LHCN-M2 (cell line): ENCODE measurements at regions not wholly inside any gene's neighbourhood (a gene's known extent, or its start where the extent isn't known, plus 50 kb on each side); places are given as distances from the start of the nearest gene placed in this dataset.
A peak's percentile ranks its signal among the peaks of the same experiment; 100 is the strongest.
"Not testable (repeated sequence)": the region's sequence is repeated elsewhere in the genome, so short reads cannot be mapped to it uniquely, and the experiment has no call there.

ENCODE experiments used
- DNase-seq: peaks from one replicate; pipeline ENCODE4 v3.0.0-alpha.2; 2012; ENCODE audit warnings: low read depth

DNA sequence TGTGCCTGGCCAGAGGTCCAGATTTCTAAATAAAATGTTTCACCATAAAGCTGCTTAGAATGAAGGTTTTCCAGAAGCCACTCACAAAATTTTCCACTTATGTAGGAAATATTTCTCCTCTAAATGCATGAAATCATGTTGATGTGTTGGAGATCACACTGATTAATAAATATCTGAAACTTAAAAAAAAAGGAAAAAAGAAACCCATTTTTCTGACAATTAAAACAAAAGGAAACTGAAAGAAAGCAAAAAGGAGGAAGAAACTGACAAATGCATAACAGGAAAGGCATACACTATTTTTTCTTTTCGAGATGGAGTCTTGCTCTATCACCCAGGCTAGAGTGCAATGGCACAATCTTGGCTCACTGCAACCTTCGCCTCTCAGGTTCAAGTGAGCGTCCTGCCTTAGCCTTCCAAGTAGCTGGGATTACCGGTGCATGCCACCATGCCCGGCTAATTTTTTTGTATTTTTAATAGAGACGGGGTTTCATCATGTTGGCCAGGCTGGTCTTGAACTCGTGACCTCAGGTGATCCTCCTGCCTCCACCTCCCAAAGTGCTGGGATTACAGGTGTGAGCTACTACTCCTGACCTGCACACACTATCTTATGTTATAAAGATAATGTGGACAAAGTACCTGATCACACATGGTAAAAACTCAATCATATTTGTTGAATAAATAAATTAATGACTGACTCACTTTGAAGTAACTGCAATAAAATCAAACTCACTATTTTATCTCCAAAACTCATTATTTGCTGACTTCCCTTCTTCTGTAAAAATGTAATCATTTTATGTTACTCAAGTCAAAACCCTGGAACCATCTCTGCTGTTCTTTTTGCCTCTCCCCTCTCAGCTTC is 149.8 kb upstream of the NR5A2 start:
- DNase-seq, result no peak

DNA sequence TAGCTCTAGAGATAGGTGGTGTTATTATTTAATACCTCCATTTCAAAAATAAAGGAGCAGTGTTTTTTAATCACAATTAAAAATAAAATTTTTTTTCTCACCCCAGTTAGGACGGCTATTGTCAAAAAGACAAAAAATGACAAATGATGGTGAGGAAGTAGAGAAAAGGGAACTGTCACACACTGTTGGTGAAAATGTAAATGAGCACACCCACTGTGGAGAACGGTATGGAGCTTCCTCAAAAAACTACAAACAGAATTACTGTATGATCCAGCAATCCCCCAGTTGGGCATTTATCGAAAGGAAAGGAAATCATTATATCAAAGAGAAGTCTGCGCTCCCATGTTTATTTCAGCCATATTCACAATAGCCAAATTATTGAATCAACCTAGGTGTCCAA is 148.7 kb upstream of the NR5A2 start:
- DNase-seq, result no peak

DNA sequence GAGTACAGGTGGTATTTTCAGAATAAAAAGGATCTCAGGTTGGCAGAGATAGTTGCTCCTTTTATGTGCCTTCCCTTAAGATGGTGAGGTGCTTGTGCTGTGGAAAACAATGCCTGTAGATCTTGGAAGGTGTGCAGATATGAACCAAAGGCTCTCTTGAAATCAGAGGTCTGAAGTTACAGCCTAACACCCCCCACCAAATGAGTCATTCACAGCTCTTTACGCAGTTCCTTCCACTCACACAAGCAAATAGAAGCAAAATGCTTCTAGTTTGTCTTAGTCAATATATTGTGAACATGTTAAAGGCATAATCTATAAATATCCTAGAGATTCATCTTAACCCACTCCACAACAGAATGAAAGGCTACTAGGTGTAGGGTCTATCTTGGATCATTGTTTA is 128.9 kb upstream of the NR5A2 start:
- no peak for DNase-seq

DNA sequence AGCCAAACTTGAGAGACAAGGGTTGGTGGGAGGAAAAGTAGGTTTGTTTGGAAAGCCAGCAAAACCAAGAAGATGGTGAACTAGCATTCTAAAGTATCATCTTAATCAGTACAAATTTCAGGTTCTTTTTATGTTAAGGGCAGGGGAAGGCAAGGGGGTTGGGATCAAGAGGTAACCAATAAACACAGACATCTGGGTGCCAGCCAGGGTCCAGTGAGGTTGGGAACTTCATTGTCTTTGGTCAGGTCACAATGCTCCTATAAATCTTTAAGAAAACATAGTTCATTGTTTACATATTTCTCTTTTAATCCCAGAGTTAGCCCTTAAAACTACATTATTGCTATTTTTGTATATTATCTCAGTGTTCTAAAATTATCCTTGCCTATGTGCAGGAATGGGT is 126.2 kb upstream of the NR5A2 start:
- DNase-seq, result no peak

DNA sequence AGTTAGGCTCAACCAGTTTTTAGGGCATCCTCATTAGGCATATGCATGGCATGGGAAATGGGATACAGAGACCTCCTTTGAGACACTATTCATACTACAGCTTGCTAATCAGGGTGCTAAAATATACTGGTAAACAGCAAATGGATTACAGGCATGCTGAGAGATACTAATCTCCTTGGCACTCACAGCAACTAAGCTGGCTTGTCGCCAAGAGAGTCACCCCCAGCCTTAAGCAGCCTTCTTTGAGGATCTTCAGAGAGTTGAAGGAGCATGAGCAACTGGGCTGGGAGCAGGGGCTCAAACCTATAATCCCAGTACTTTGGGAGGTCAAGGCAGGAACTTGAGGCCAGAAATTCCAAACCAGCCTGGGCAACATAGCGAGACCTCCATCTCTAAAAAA is 120.1 kb upstream of the NR5A2 start:
- DNase-seq, result no peak

- DNase-seq, result peak; percentile 5
These were observed 118.4 kb upstream of the NR5A2 start for GRCh38 chr1:199909137-199909536.

- DNase-seq, result no peak
These were observed 114.2 kb upstream of the NR5A2 start for GRCh38 chr1:199913318-199913717.

DNA sequence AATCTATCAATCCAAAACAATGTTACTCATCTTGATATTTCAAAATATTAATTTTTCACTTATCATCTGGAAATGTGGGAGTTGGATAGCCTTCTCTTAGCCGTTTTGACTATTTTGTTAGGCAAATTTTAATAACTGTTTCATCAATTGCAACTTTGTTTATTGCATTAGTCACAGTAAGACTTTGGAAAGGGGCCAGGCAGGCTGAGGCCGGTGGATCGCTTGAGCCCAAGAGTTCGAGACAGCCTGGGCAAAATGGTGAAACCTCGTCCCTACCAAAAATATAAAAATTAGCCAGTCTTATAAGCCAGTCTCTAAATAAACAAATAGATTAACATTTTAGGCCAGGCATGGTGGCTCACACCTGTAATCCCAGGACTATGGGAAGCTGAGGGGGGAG is 113.0 kb upstream of the NR5A2 start:
- no peak for DNase-seq

DNA sequence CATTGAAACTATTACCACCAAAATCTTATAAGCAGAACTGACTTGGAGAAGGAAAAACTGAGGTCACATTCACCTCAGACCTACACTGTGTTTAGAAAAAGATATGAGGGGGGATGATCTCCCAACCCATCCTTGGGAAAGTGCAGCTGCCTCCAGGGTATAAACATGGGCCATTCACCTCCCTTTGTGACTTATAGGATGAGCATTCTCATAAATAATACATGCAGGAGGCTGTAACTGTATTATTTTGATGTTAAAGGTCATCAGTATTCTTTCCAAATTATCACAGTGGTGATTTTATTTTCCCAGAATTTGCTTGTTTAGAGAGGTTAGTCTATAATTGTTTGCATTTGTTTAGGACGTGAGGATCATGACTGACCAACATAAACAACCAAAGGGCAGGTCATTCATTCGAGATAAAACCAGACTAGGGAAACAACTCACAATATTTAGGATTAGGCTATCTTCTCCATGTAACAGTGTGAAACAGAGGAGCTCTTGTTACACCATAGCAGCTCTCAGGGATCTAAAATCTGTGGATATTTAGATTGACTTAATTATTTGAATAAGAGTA is 109.2 kb upstream of the NR5A2 start:
- no peak for DNase-seq

- no peak for DNase-seq
These were observed 106.9 kb upstream of the NR5A2 start for GRCh38 chr1:199920635-199921034.

DNA sequence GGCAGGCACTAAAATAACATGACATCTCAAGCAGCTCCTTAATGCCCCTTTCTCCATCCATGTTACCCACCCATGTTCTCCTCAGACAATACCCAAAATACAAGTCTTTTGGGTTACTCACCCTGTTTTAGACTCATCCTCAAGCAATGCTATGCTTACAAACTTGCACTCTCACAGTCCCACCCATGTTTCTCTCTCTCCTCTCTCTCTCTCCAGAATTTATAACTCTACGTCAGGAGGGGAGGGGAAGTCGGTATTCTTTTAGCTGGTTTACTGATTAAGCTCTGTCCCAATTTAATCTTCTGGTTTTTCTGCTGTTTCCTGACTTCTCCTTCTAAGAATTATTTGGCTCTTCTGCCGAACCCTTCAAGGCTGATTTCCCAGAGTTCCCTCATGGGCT is 98.0 kb upstream of the NR5A2 start:
- no peak for DNase-seq

- DNase-seq, result not testable (repeated sequence)
These were observed 97.4 kb upstream of the NR5A2 start for GRCh38 chr1:199930067-199930466.

DNA sequence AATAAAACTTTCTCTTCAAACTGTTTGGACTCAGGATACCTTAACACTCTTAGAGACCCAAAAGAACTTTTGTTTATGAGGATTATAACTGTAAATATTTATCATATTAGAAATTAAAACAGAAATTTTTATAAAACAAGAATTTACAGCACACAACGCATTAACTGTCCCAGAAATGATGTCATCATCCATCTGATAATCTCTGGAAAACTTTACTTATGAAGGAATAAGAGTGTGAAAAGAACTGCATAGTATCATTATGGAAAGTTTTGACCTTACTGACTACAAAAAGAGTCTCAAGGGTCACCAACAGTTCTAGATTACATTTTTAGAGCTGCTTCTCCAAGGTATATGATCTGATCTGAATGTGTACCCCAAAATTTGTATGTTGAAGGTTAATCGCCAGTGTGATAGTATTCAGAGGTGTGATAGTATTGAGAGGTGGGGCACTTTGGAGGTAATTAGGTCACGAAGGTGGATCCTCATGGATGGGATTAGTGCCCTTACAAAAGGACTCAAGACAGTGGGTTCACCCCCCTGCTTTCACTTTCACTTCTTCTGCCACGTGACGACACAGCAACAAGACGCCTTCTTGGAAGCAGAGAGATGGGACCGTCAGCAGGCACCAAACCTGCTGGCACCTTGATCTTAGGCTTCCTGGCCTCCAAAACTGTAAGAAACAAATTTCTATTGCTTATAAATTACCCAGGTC is 95.7 kb upstream of the NR5A2 start:
- no peak for DNase-seq

DNA sequence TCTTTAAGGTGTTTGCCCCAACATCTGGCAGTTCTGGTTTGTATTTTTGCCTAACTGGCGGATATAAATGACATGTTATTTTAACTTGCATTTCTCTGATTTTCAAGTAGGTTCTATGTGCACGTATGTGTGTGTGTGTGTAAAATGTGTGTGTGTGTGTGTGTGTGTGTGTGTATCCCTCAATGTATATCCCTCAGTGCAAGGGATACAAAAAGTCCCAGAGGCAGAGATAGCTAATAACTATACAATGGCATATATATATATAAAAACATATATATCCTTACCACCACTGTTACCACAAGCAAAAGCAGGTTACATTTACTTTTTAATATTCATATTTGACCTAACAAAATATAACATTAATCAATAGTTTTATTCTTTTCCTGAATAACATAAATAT is 95.0 kb upstream of the NR5A2 start:
- no peak for DNase-seq

- DNase-seq, result no peak
These were observed 91.1 kb upstream of the NR5A2 start for GRCh38 chr1:199936441-199936840.

GRCh38 chr1:199937161-199937560 is 90.3 kb upstream of the NR5A2 start:
- DNase-seq, result no peak

- DNase-seq, result no peak
These were observed 89.8 kb upstream of the NR5A2 start for GRCh38 chr1:199937661-199938060.

GRCh38 chr1:199944986-199945385 is 82.5 kb upstream of the NR5A2 start:
- DNase-seq, result no peak

DNA sequence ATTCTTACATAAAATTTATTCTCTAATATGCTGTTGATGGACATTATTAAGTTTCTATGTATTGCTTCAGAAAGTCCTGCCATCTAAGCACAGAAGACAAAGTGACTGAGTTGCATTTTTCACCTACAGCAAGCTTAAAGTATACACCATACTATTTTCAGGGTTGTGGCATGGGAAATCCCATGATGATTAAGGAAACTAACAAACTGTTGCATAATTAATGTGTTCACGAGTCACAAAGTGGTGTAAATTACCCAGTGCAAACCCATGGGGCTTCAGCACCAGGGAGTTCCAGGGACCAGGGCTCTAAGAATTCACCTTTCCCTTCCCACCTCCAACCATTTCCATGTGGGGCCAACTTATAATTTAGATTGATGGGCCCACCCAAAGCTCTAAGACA is 81.9 kb upstream of the NR5A2 start:
- DNase-seq, result no peak

GRCh38 chr1:199946305-199947155 is 81.0 kb upstream of the NR5A2 start:
- no peak for DNase-seq

DNA sequence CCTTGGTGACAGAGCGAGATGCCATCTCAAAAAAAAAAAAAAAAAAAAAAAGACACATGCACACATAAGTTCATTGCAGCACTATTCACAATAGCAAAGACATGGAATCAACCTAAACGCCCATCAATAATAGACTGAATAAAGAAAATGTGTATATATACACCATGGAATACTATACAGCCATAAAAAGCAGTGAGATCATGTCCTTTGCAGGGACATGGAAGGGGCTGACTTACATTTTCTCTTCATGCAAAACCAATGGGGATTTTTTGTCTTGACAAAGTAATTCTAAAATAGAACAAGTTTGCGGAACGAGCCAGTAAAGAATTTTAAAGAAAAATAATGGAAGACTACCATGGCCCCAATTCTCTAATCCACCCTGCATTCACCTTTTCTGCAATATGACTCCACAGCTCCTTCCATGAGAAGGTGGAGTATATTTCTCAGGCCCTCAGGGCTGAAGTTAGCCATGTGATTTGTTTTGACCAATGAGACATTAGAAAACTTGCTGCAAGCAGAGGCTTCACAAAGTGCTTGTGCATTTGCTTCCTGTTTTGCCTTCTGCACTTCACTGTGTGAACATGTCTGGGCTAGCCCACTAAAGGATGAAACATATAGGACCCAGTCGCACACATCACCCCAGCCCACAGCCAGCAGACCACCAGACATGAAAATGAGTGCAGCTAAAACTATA is 78.8 kb upstream of the NR5A2 start:
- DNase-seq, result no peak
